KMS-11 (cell line): ENCODE measurements at regions not wholly inside any gene's neighbourhood (a gene's known extent, or its start where the extent isn't known, plus 50 kb on each side); places are given as distances from the start of the nearest gene placed in this dataset.

ENCODE experiments used
- H2AFZ ChIP-seq: fragments of 200-600 bp; sonication (generic); 2 replicates; pipeline ENCODE4 v1.6.1; 2016; ENCODE audit warnings: antibody characterized with exemption, mixed run types, low read depth
- H3K27ac ChIP-seq: fragments of 200-600 bp; sonication (generic); 2 replicates; pipeline ENCODE4 v1.6.1; 2016; ENCODE audit warnings: mild to moderate bottlenecking, mixed run types
- H3K27me3 ChIP-seq: fragments of 200-600 bp; sonication (generic); 2 replicates; pipeline ENCODE4 v1.6.1; 2017; ENCODE audit warnings: mild to moderate bottlenecking, low read depth, mixed run types, moderate library complexity; ENCODE audit not compliant: insufficient read depth
- H3K36me3 ChIP-seq: fragments of 200-600 bp; sonication (generic); 2 replicates; pipeline ENCODE4 v1.6.1; 2017; ENCODE audit warnings: mild to moderate bottlenecking, mixed run types; ENCODE audit not compliant: insufficient read depth
- H3K4me1 ChIP-seq: fragments of 200-600 bp; sonication (generic); 2 replicates; pipeline ENCODE4 v1.6.1; 2016; ENCODE audit warnings: mild to moderate bottlenecking, low read depth, mixed run types; ENCODE audit not compliant: poor library complexity, severe bottlenecking
- H3K4me2 ChIP-seq: fragments of 200-600 bp; sonication (generic); 2 replicates; pipeline ENCODE4 v1.7.0; 2016; ENCODE audit warnings: mild to moderate bottlenecking, mixed run types
- H3K4me3 ChIP-seq: fragments of 200-600 bp; sonication (generic); IDR thresholded peaks from 2 replicates; pipeline ENCODE4 v1.6.1; 2017; ENCODE audit warnings: low read depth, low read length, mixed read lengths; ENCODE audit not compliant: insufficient read depth
- H3K79me2 ChIP-seq: fragments of 200-600 bp; sonication (generic); 2 replicates; pipeline ENCODE4 v1.6.1; 2016; ENCODE audit warnings: low read depth, mixed run types; ENCODE audit not compliant: insufficient read depth
- H3K9ac ChIP-seq: fragments of 200-600 bp; sonication (generic); 2 replicates; pipeline ENCODE4 v1.6.1; 2016; ENCODE audit warnings: mild to moderate bottlenecking, mixed run types
- H4K20me1 ChIP-seq: fragments of 200-600 bp; sonication (generic); 2 replicates; pipeline ENCODE4 v1.6.1; 2016; ENCODE audit warnings: mild to moderate bottlenecking, mixed run types; ENCODE audit not compliant: insufficient read depth
- TF ChIP-seq, protein P1 (sequence below): fragments of 200-600 bp; sonication (generic); conservative IDR thresholded peaks from 2 replicates; pipeline ENCODE4 v1.6.1; 2017; ENCODE audit warnings: low read depth, mild to moderate bottlenecking, antibody characterized with exemption, low read length, moderate library complexity, mixed read lengths

DNA sequence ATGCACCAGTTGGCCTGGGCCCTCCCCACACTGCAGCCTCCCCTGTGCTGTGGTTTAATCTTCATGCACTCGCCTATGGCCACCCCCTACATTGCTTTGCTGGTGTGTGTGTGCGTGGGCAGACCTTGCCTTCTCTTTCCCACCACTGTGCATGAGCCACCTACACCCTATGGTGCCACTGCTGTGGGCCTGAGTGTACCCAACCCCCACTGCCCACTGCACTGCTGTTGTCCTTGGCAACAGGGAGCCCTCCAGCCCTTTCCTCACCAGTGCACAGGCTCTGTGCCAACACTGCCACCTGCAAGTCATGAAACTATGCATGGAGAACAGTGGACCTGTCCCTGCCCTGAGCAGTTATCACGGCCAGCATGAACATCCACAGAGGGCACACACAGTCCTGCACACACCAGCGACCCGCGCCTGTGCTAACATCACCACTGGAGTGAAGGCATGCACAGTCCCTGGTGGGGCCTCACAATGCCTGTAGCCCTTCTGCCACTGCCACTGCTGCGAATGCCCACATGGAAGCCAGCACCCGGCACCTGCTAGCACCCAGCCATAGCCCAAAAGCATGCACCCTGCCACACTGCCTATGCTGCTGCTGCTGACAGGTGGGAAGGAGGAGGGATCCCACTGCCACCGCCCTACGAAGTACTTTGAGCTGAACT is 237.8 kb upstream of the ARSJ start:
- H3K27ac ChIP-seq, result no peak overlapping the region
- H3K79me2 ChIP-seq, result no peaks in the 10 kb centered on the region
- no peaks in the 10 kb centered on the region for H3K27me3 ChIP-seq
- no peak overlapping the region for H3K4me3 ChIP-seq
- no peak overlapping the region for H3K4me2 ChIP-seq
- H3K36me3 ChIP-seq, result no peaks in the 10 kb centered on the region
- TF ChIP-seq, protein P1, sequence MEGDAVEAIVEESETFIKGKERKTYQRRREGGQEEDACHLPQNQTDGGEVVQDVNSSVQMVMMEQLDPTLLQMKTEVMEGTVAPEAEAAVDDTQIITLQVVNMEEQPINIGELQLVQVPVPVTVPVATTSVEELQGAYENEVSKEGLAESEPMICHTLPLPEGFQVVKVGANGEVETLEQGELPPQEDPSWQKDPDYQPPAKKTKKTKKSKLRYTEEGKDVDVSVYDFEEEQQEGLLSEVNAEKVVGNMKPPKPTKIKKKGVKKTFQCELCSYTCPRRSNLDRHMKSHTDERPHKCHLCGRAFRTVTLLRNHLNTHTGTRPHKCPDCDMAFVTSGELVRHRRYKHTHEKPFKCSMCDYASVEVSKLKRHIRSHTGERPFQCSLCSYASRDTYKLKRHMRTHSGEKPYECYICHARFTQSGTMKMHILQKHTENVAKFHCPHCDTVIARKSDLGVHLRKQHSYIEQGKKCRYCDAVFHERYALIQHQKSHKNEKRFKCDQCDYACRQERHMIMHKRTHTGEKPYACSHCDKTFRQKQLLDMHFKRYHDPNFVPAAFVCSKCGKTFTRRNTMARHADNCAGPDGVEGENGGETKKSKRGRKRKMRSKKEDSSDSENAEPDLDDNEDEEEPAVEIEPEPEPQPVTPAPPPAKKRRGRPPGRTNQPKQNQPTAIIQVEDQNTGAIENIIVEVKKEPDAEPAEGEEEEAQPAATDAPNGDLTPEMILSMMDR, result no peak
- H4K20me1 ChIP-seq, result no peaks in the 10 kb centered on the region
- no peak overlapping the region for H3K9ac ChIP-seq
- H2AFZ ChIP-seq, result no peak overlapping the region
- no peaks in the 10 kb centered on the region for H3K4me1 ChIP-seq

DNA sequence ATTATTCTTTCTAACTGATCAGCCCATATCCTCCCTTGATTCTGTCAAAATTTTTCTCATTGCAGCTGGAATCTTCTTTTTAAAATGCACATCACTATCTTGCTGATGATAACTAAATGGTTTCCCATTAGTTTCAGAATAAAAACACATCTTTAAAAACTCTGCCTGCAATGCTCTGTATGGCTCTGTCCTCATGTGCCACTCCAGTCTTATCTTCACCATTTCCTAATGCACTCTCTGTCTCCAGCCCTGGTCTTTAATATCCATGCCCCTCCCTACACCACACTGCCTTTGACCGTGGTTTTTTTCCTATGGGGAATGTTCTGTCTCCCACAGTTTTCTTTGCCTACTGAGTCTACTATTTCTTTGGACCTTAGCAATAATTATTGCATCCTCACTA is 244.1 kb upstream of the ARSJ start:
- TF ChIP-seq, protein P1, result no peak
- Histone ChIP-seq H3K79me2 (no peaks in the 10 kb centered on the region), H3K27me3 (no peaks in the 10 kb centered on the region), H3K36me3 (no peaks in the 10 kb centered on the region), H3K4me3 (no peak overlapping the region), H3K4me1 (no peaks in the 10 kb centered on the region), H3K4me2 (no peak overlapping the region), H4K20me1 (no peaks in the 10 kb centered on the region), H3K9ac (no peak overlapping the region), H2AFZ (no peak overlapping the region), H3K27ac (no peak overlapping the region)

DNA sequence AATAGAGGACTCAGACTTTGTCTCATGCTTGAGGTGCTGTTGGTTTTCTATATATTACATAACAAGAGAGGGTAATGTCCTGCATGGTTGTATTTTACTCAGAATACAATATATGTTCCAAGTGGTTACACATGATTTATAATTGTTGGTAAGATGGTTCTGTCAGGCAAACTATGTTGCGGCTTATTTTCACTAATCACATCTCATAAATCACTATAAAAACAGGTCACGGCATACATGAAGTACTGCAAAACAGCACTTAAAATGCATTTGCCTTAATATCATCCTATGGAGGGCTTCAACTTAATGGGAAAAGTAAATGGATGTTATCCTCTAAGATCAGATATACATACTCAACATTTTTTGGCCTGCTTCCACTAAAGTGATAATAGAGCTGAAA is 246.0 kb upstream of the ARSJ start:
- Histone ChIP-seq H3K4me2 (no peak overlapping the region), H3K4me1 (no peaks in the 10 kb centered on the region), H3K27ac (no peak overlapping the region), H3K27me3 (no peaks in the 10 kb centered on the region), H3K4me3 (no peak overlapping the region), H4K20me1 (no peaks in the 10 kb centered on the region), H3K36me3 (no peaks in the 10 kb centered on the region), H3K9ac (no peak overlapping the region), H3K79me2 (no peaks in the 10 kb centered on the region), H2AFZ (no peak overlapping the region)
- TF ChIP-seq, protein P1, result no peak

DNA sequence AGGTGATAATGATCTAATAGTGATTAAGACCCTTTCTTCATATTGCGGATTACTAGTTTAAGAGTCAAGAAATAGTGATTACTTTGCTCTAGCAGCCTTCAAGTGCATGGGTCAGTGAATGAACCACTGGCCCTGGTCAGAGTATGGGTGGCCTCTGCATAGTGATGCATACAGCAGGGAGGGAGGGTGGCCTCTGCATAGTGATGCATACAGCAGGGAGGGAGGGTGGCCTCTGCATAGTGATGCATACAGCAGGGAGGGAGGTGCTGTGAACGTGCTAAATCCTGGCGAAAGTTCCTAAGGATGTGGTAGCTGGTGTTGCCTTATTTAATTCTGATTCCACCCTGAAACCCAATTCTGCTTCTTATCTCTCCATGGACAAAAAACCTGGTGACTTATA is 246.7 kb upstream of the ARSJ start:
- no peak overlapping the region for H2AFZ ChIP-seq

More for the DNA sequence above, 246.7 kb upstream of the ARSJ start:
- no peak overlapping the region for H3K9ac ChIP-seq
- H4K20me1 ChIP-seq, result no peaks in the 10 kb centered on the region
- no peak overlapping the region for H3K4me2 ChIP-seq
- no peak overlapping the region for H3K27ac ChIP-seq
- TF ChIP-seq, protein P1, result no peak
- no peaks in the 10 kb centered on the region for H3K79me2 ChIP-seq
- no peak overlapping the region for H3K4me3 ChIP-seq
- H3K27me3 ChIP-seq, result no peaks in the 10 kb centered on the region
- no peaks in the 10 kb centered on the region for H3K36me3 ChIP-seq
- no peaks in the 10 kb centered on the region for H3K4me1 ChIP-seq
